ENCODE measurements at regions not wholly inside any gene's neighbourhood (a gene's known extent, or its start where the extent isn't known, plus 50 kb on each side); places are given as distances from the start of the nearest gene placed in this dataset.

DNA sequence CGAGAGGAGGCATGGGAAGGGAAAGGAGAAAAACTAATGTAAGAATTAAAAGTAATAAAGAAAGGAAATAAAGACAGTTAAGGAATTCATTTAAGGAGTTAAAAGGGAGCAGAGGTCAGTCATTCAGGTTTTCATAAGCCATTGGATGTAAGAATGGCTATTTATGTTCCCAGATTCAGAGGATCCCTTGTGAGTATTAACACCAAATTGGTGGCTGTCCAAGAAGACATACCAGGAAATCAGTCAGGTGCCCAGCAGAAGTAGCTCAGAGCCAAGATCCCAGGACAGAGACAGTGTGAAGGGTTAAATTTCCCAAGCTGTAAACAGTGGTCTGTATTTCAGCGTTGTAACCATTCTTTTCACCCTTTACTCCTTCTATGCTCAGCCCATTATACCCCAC lies 550.4 kb downstream of the BCL11A start:
- TF ChIP-seq MYC (IDR thresholded peaks at IDR 0.05; ENCODE audit: borderline replicate concordance, low read length) (no peak), POLR2A (IDR thresholded peaks at IDR 0.05; ENCODE audit: low read length) (no peak), NFE2L2 (conservative IDR thresholded peaks at IDR 0.05; ENCODE audit: low read length) (no peak), SMC3 (IDR thresholded peaks at IDR 0.05) (no peak), BCL3 (IDR thresholded peaks at IDR 0.05) (no peak), KDM5A (IDR thresholded peaks at IDR 0.05) (no peak), MAX (IDR thresholded peaks at IDR 0.05) (no peak), RFX5 (IDR thresholded peaks at IDR 0.05) (no peak), KDM1A (IDR thresholded peaks at IDR 0.05; ENCODE audit: low read depth) (no peak)
- TF ChIP-seq, protein P1, sequence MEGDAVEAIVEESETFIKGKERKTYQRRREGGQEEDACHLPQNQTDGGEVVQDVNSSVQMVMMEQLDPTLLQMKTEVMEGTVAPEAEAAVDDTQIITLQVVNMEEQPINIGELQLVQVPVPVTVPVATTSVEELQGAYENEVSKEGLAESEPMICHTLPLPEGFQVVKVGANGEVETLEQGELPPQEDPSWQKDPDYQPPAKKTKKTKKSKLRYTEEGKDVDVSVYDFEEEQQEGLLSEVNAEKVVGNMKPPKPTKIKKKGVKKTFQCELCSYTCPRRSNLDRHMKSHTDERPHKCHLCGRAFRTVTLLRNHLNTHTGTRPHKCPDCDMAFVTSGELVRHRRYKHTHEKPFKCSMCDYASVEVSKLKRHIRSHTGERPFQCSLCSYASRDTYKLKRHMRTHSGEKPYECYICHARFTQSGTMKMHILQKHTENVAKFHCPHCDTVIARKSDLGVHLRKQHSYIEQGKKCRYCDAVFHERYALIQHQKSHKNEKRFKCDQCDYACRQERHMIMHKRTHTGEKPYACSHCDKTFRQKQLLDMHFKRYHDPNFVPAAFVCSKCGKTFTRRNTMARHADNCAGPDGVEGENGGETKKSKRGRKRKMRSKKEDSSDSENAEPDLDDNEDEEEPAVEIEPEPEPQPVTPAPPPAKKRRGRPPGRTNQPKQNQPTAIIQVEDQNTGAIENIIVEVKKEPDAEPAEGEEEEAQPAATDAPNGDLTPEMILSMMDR (IDR thresholded peaks at IDR 0.05): no peak
- TF ChIP-seq, protein P2, sequence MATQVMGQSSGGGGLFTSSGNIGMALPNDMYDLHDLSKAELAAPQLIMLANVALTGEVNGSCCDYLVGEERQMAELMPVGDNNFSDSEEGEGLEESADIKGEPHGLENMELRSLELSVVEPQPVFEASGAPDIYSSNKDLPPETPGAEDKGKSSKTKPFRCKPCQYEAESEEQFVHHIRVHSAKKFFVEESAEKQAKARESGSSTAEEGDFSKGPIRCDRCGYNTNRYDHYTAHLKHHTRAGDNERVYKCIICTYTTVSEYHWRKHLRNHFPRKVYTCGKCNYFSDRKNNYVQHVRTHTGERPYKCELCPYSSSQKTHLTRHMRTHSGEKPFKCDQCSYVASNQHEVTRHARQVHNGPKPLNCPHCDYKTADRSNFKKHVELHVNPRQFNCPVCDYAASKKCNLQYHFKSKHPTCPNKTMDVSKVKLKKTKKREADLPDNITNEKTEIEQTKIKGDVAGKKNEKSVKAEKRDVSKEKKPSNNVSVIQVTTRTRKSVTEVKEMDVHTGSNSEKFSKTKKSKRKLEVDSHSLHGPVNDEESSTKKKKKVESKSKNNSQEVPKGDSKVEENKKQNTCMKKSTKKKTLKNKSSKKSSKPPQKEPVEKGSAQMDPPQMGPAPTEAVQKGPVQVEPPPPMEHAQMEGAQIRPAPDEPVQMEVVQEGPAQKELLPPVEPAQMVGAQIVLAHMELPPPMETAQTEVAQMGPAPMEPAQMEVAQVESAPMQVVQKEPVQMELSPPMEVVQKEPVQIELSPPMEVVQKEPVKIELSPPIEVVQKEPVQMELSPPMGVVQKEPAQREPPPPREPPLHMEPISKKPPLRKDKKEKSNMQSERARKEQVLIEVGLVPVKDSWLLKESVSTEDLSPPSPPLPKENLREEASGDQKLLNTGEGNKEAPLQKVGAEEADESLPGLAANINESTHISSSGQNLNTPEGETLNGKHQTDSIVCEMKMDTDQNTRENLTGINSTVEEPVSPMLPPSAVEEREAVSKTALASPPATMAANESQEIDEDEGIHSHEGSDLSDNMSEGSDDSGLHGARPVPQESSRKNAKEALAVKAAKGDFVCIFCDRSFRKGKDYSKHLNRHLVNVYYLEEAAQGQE (IDR thresholded peaks at IDR 0.05): no peak
- TF ChIP-seq, protein P3, sequence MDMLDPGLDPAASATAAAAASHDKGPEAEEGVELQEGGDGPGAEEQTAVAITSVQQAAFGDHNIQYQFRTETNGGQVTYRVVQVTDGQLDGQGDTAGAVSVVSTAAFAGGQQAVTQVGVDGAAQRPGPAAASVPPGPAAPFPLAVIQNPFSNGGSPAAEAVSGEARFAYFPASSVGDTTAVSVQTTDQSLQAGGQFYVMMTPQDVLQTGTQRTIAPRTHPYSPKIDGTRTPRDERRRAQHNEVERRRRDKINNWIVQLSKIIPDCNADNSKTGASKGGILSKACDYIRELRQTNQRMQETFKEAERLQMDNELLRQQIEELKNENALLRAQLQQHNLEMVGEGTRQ (IDR thresholded peaks at IDR 0.05): no peak

All from A549 (cell line).